ENCODE measurements at regions not wholly inside any gene's neighbourhood (a gene's known extent, or its start where the extent isn't known, plus 50 kb on each side); places are given as distances from the start of the nearest gene placed in this dataset.

GRCh38 chr13:87078947-87079795 is 592.0 kb upstream of the SLITRK5 start:
- TF ChIP-seq, protein P1, sequence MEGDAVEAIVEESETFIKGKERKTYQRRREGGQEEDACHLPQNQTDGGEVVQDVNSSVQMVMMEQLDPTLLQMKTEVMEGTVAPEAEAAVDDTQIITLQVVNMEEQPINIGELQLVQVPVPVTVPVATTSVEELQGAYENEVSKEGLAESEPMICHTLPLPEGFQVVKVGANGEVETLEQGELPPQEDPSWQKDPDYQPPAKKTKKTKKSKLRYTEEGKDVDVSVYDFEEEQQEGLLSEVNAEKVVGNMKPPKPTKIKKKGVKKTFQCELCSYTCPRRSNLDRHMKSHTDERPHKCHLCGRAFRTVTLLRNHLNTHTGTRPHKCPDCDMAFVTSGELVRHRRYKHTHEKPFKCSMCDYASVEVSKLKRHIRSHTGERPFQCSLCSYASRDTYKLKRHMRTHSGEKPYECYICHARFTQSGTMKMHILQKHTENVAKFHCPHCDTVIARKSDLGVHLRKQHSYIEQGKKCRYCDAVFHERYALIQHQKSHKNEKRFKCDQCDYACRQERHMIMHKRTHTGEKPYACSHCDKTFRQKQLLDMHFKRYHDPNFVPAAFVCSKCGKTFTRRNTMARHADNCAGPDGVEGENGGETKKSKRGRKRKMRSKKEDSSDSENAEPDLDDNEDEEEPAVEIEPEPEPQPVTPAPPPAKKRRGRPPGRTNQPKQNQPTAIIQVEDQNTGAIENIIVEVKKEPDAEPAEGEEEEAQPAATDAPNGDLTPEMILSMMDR (IDR thresholded peaks at IDR 0.05), result no peak
- TF ChIP-seq EP300 (IDR thresholded peaks at IDR 0.05), result no peak

Data from stomach (tissue), 4 donors.